Keratinocyte (primary cell): ENCODE measurements at regions not wholly inside any gene's neighbourhood (a gene's known extent, or its start where the extent isn't known, plus 50 kb on each side); places are given as distances from the start of the nearest gene placed in this dataset.

ENCODE experiments used
- DNase-seq: peaks from one replicate; pipeline ENCODE4 v3.0.0-alpha.2; 2011; ENCODE audit warnings: low read depth, missing footprints, low spot score
- FAIRE-seq: peaks from 2 replicates; lab custom pipeline; 2011; peaks lifted over from hg19 to GRCh38; lab: Jason Lieb, UNC
- H2AFZ ChIP-seq: 2 replicates; pipeline ENCODE4 v1.6.0; 2012; ENCODE audit warnings: low read length, control low read depth, inconsistent platforms; ENCODE audit not compliant: control insufficient read depth
- H3K27ac ChIP-seq: 2 replicates; pipeline ENCODE4 v1.5.1; 2011; ENCODE audit warnings: low read length; ENCODE audit not compliant: control insufficient read depth, insufficient read depth
- H3K27me3 ChIP-seq: 3 replicates; pipeline ENCODE4 v1.6.0; 2011; ENCODE audit warnings: low read length; ENCODE audit not compliant: control insufficient read depth, insufficient read depth; ENCODE audit errors: extremely low read depth
- H3K36me3 ChIP-seq, 2 experiments: 2 replicates in 1 of 2; 3 replicates in 1 of 2; pipeline ENCODE4 v1.5.1; 2011; ENCODE audit warnings: low read length in 2 of 2, mild to moderate bottlenecking in 1 of 2; ENCODE audit not compliant: control insufficient read depth in 2 of 2, insufficient read depth in 2 of 2; ENCODE audit errors: extremely low read depth in 1 of 2
- H3K4me1 ChIP-seq: 3 replicates; pipeline ENCODE4 v1.5.1; 2011; ENCODE audit warnings: low read length; ENCODE audit not compliant: control insufficient read depth, insufficient read depth; ENCODE audit errors: extremely low read depth
- H3K4me2 ChIP-seq: 3 replicates; pipeline ENCODE4 v1.6.0; 2011; ENCODE audit warnings: low read depth, low read length; ENCODE audit not compliant: control insufficient read depth, insufficient read depth; ENCODE audit errors: extremely low read depth
- H3K4me3 ChIP-seq, 3 experiments: fragments of 200-600 bp in 1 of 3; sonication (generic) in 1 of 3; 2 replicates in 2 of 3; 3 replicates in 1 of 3; pipeline ENCODE4 v1.5.1; 2011 to 2016; ENCODE audit warnings: low read length in 3 of 3, mild to moderate bottlenecking in 3 of 3, control low read depth in 2 of 3, inconsistent platforms in 1 of 3, low read depth in 1 of 3, mixed read lengths in 1 of 3, mixed run types in 1 of 3, moderate library complexity in 1 of 3; ENCODE audit not compliant: control insufficient read depth in 2 of 3, insufficient read depth in 2 of 3; ENCODE audit errors: extremely low read depth in 1 of 3
- H3K79me2 ChIP-seq: 2 replicates; pipeline ENCODE4 v1.6.0; 2012; ENCODE audit warnings: low read length; ENCODE audit not compliant: control insufficient read depth, insufficient read depth
- H3K9ac ChIP-seq: 3 replicates; pipeline ENCODE4 v1.6.0; 2011; ENCODE audit warnings: low read length; ENCODE audit not compliant: control insufficient read depth, insufficient read depth; ENCODE audit errors: extremely low read depth
- H3K9me1 ChIP-seq: 3 replicates; pipeline ENCODE4 v1.6.0; 2011; ENCODE audit warnings: low read length; ENCODE audit not compliant: control insufficient read depth, insufficient read depth; ENCODE audit errors: extremely low read depth
- H3K9me3 ChIP-seq: 2 replicates; pipeline ENCODE4 v1.5.1; 2012; ENCODE audit warnings: low read depth, low read length; ENCODE audit not compliant: control insufficient read depth
- H4K20me1 ChIP-seq: 3 replicates; pipeline ENCODE4 v1.6.0; 2011; ENCODE audit warnings: low read length; ENCODE audit not compliant: control insufficient read depth, insufficient read depth; ENCODE audit errors: extremely low read depth
- CTCF ChIP-seq, 3 experiments: IDR thresholded peaks in 1 of 3; conservative IDR thresholded peaks in 1 of 3; optimal IDR thresholded peaks in 1 of 3; 2 replicates in 2 of 3; 3 replicates in 1 of 3; pipeline versions ENCODE3 to v1.5.1; 2011; ENCODE audit warnings: low read length in 3 of 3, mild to moderate bottlenecking in 3 of 3, moderate library complexity in 2 of 3, control low read depth in 1 of 3, inconsistent platforms in 1 of 3; ENCODE audit not compliant: insufficient read depth in 2 of 3; ENCODE audit errors: extremely low read depth in 1 of 3
- EZH2 ChIP-seq: IDR thresholded peaks from one replicate; pipeline ENCODE4 v1.6.1; 2012; ENCODE audit warnings: inconsistent platforms, mild to moderate bottlenecking, low read length, moderate library complexity
- dilution Hi-C: fragments of 300-500 bp; cut with MboI; formaldehyde crosslinking; loops from one replicate; pipeline ENCODE4 v1.7.0; 2020; ENCODE audit warnings: low sequenced_read_pairs; ENCODE audit not compliant: extremely low pct_ligation_motif_present

GRCh38 chr1:81233591-81233990 lies 567.1 kb upstream of the ADGRL2 start:
- Histone ChIP-seq H3K4me1 (peaks cover 2% of the 10 kb centered on the region), H3K27ac (no peak overlapping the region), H3K36me3 (no peaks in the 10 kb centered on the region), H3K4me3 (no peak overlapping the region), H3K9ac (no peak overlapping the region), H4K20me1 (no peaks in the 10 kb centered on the region), H3K79me2 (no peaks in the 10 kb centered on the region), H3K9me1 (no peaks in the 10 kb centered on the region), H3K4me2 (no peak overlapping the region), H3K27me3 (peaks cover 5% of the 10 kb centered on the region), H2AFZ (no peak overlapping the region), H3K9me3 (no peaks in the 10 kb centered on the region)
- DNase-seq: no peak
- FAIRE-seq: no peak
- dilution Hi-C loops: no loop called here
- TF ChIP-seq CTCF (optimal IDR thresholded peaks at IDR 0.05 in 1 of 3, IDR thresholded peaks at IDR 0.05 in 1 of 3, conservative IDR thresholded peaks at IDR 0.05 in 1 of 3; ENCODE audit: extremely low read depth in 1 of 3, insufficient read depth in 2 of 3, low read length in 3 of 3) (no peak), EZH2 (no peak)

- Histone ChIP-seq H3K4me3 (no peak overlapping the region), H3K4me2 (no peak overlapping the region), H3K27me3 (no peaks in the 10 kb centered on the region), H3K9ac (no peak overlapping the region), H3K27ac (no peak overlapping the region), H3K4me1 (peaks cover 2% of the 10 kb centered on the region), H3K36me3 (no peaks in the 10 kb centered on the region), H3K79me2 (no peaks in the 10 kb centered on the region), H4K20me1 (no peaks in the 10 kb centered on the region), H3K9me3 (no peaks in the 10 kb centered on the region), H3K9me1 (no peaks in the 10 kb centered on the region), H2AFZ (no peak overlapping the region)
- no peak for TF ChIP-seq EZH2
- TF ChIP-seq CTCF (optimal IDR thresholded peaks at IDR 0.05 in 1 of 3, IDR thresholded peaks at IDR 0.05 in 1 of 3, conservative IDR thresholded peaks at IDR 0.05 in 1 of 3; ENCODE audit: extremely low read depth in 1 of 3, insufficient read depth in 2 of 3, low read length in 3 of 3): no peak
- dilution Hi-C loops: no loop called here
- FAIRE-seq: no peak
- no peak for DNase-seq
Measured at GRCh38 chr1:81232420-81232819, 568.3 kb upstream of the ADGRL2 start.
